HK-2 (cell line): ENCODE measurements at regions not wholly inside any gene's neighbourhood (a gene's known extent, or its start where the extent isn't known, plus 50 kb on each side); places are given as distances from the start of the nearest gene placed in this dataset.
A peak's percentile ranks its signal among the peaks of the same experiment; 100 is the strongest.
"Not testable (repeated sequence)": the region's sequence is repeated elsewhere in the genome, so short reads cannot be mapped to it uniquely, and the experiment has no call there.

Source experiments
- DNase-seq: peaks from one replicate; pipeline ENCODE4 v3.0.0-alpha.2; 2018; ENCODE audit not compliant: unreplicated experiment

DNA sequence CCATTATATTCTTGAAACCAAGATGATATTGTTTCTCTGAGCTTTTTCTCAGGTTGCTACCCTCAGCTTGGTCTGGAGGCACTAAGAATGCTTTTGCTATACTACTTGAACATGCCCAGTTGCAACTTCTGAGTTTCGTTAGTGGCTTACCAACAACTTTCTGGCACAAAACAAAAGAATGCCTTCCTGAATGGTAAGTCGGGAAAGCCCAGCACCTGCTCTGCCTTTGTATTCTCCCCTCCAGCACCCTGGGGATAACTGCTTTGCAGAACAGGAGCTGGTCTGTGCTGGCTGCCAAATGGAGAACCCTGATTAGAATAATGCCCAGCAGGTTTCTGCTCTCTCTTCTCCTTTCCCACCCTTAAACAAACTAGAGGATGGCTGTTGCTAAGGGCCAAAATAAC is 149.3 kb downstream of the TGFB2 start:
- no peak for DNase-seq

DNA sequence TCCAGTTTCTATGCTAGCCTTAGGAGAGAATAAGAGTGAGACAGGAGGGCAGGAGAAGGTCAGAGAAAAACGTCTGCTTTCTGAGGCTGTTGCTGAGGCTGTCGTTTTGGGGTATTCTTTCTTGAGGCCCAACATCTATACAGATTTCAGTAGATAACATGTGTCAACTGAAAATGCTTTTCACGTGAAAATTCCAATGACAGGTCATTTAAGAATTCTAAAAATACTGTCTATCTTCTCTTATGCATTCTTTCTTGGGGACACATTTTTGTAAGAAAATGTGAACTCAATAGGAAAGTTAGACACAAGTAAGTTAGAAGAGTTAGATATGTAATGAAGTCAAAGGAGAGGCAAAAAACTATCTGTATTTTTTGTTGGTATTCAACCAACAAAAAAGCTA is 150.8 kb downstream of the TGFB2 start:
- DNase-seq = no peak

DNA sequence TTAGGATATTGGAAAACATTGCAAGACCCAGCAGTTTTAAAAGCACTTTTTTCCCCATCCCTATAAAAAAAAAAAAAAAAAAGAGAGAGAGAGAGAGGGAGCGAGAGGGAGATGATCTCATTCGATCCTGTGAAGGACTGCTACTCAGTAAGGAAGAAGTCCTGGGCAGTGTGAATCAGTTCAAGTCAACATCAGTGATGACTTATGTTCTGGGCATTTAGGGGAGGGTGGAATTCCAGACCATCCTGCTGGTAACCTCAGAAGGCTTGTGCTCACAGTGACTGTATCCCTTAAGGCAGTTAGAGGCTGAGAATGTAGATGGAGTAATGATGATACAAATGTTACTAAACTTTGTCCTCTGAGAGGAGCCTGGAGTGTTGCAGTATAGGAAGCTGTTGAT is 151.4 kb downstream of the TGFB2 start:
- DNase-seq = peak; percentile 77

DNA sequence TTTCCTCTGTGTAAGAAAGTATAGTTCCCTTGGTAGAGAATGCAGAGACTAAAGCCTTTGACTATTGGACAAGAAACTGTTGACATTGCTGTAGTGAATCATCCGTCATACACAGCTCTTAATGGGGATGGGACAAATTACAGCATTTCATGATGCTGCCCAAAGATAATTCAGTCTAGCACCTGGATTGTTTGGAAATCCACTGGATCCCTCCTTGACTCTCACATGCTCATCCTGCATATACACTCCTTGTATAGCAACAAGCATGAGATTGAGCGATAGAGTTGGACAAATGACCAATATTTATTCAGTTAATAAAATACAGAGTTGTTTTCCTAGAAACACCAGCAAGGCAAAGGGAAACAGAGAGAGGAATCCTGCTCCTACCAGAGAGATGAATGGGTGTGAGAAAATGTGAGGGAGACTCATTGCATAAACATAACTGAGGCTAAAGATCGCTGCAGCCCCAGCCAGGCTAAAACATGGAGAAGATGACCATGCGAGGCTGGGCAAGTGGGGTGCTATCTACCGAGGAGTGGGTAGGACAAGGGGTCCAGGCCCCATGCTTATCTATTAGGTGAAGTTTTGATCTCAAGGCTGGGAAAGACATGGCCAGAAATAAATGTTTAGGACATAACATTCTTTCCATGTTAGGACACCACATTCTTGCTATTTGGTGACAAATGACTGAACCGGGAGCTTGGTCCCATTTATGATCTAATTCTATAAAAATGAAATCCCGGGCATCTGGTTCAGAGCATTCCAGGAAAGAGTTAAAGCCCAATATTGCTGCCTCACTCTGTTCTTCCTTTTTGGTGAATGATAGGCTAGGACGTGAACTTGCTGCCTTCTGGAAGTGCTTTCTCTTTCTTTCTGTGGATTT is 153.2 kb downstream of the TGFB2 start:
- peak; percentile 58 for DNase-seq

DNA sequence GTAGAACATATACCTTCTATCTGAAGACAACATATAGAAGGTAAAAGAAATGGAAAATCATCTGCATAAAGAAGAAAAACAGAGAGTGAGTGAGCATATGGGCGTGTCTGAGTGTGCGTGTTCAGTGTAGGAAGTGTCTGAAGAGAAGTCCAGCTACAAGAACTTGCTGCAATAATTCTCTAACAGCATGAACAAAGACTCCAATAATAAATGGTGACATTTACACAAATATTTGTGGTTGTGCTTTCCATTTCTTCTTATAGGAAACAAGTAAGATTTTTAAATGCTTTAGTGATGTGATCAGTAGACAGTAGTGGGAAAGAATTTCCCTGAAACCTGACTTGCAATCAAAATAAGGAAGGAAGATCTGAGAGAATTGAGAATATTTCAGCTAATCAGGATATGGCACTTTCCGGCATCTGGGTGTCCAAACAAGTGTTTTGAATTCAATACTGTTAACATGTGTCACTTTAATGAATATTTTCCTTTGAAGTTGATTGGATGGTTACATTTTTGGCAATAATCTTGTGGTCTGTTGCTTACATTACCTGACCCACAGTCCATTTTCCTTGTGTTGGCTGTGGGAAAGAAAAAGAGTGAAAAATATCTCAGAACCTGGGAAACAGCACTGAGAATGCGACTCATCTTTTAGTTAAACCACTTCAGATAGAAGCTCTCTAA is 154.0 kb downstream of the TGFB2 start:
- no peak for DNase-seq

DNA sequence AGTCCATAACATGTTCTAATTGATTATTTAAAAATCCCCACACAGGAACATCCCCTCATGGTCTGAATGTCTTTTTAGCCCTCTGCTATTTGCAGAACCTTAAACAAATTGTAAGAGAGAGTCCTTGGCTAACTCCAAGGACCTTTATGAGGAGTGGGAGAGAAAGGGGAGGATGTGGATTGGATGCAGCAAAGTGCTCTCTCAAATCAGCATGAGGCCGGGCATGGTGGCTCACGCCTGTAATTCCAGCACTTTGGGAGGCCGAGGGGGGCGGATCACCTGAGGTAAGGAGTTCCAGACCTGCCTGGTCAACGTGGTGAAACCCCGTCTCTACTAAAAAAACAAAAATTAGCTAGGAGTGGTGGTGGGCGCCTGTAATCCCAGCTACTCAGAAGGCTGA is 154.8 kb downstream of the TGFB2 start:
- no peak for DNase-seq

DNA sequence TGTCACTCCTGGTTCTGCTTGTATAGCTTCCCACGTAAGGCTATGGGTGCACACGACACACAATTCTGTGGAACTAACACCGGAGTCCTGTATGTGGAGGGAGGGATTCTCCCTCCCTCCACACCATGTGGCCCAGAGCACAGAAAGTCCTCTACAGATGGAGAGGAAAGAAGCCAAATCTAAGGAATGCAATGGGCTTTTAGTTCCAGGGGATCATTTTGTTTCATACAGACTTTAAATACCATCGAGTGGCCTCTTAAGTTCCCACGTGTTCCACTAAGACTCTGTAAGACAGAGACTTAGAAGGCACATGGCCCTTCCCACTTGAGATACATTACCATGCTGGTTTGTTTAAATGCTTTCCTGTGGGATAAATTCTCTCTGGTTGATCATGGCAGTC is 156.0 kb downstream of the TGFB2 start:
- DNase-seq = no peak

DNA sequence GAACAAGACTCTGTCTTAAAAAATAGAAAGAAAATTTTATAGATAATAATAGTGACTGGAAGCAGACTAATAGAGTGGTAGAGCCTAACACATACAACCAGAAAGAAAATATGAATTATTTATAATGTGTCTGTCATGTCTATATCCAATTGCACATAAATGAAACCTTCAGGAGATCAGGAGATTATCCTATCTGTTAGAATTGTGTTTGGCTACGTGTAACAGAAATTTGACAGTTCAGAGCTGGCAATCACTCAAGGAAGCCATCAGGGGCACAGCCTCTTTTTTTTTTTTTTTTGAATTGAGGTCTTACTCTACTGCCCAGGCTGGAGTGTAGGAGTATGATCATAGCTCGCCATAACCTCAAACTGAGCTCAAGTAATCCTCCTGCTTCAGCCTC is 157.2 kb downstream of the TGFB2 start:
- DNase-seq = no peak

DNA sequence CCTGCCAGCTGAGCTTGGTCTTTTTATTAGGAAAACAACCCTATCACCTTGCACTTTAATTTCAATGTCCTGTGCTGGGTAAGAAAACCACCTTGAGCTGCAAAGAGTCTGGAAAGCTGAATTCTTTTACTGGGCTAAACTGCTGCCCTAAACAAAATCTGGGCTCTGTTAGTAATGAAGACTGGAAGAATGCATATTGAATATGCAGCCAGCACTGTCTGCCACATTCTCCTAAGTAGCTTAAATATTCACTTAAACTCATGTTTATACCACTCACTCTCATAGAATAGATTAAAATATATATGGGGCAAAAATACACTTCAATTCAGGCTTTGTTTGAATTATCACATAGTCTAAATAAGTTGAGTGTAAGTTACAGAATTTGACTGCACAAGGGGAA is 158.0 kb downstream of the TGFB2 start:
- DNase-seq = no peak

DNA sequence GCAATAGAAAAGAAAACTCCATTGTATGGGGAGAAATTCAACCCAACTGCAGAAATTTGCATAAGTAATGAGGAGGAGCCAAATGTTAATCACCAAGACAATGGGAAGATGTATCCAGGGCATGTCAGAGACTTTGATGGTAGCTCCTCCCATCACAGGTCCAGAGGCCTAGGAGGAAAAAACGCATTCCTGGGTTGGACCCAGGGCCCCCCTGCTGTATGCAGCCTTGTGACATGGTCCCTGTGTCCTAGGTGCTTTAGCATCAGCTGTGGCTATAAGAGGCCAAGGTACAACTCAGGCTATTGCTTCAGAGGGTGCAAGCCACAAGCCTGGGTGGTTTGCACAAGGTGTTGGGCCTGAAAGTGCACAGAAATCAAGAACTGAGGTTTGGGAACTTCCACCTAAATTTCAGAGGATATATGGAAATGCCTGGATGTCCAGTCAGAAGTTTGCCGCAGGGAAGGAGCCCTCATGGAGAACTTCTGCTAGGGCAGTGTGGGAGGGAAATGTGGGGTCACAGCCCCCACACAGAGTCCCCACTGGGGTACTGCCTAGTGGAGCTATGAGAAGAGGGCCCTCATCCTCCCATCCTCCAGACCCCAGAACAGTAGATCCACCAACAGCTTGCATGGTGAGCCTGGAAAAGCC is 162.3 kb downstream of the TGFB2 start:
- DNase-seq = no peak

DNA sequence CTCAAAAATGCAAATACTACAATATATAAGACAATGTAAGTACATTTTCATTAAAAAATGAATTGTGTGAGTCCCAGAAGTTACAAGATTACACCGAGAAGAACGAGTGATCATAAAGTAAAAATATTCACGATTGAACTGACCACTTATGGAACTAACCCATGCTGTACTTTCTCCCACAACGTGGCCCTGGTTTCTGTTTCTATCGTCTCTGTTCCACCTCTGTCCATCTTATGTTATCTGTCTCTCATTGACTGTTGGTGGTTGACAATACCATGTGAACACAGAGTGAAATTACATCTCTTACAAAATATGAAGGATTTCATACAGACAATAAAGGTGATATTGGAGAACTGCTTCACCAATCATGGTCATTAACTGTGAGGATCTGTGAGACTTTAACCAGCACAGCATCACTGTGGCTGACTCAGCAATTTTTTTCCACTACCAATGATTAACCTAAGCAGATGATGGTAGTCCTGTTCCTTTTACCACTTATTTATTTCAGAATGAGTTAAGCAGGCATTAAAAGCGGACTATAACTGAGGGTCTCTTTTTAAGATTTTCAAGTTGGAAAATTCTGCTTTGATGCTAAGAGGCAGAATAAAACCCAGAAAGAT is 165.1 kb downstream of the TGFB2 start:
- DNase-seq = no peak

DNA sequence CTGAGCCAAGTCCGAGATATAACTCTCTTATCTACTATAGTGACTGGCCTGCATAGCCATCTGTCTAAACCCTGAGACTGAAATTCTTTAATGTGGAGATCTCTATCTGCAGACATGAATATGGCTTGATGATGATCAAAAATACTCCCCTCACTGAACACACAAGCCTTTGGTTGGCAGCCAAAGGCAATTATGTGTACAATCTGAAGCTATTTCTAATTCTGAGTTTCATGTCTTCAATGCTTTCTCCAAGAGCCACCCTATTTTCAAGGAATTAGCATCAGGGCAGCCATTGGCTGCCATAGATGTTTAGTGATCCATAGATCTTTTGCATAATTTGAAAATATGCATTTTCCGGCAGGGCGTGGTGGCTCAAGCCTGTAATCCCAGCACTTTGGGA is 168.2 kb downstream of the TGFB2 start:
- no peak for DNase-seq

DNA sequence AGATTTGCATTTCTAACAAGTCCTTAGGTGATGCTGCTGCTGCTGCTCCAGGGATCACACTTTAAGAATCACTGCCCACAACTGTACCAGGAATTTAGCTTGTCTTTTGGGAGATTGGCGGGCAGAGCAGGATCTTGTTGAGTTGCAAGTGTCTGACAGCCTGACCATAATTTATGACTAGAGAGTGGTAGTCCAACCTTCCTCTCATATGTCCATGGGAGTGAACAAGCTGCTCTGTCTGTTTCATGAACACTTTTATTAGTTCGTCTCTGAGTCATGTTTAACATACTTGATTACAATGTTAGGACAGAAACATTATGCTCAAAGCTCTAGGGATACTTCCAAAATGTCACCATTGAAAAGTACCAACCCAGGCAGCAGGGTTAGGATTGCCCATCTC is 169.6 kb downstream of the TGFB2 start:
- no peak for DNase-seq

DNA sequence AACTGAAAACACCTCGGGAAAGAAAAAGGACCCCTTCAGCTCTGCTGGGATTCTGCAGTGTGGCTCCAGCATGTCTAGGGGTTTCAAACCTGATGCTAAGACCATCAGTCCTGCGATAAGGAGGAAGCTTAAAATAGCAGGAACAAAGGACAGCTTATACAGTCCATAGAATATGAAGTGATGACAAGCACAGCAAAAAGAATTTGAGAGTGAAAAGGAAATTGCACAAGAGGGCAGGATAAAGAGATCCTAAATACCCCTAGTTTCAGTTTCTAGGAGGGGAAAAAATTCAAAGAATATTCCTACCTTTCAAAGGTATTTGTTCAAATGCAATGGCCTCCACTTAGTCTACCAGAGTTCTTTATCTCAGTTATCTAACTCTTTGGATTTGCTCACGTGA is 171.4 kb downstream of the TGFB2 start:
- DNase-seq = no peak

DNA sequence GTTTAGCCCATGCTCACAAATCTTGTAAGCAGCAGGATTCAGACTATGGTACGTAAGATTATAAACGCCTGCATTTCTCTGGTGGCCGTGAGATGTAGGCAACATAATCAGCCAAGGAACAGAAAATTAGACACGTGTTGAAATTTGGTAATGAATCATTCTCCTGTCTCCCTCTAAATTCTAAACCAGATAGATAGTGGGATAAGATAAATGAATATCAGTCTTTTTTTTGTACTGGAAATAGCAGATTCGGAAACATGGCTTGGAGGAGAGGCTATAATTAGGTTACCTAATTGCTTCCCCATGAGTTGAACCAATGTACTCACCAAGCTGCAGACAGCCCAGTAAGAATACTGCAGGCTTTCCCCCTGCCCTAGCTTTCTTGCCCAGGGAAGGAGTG is 172.3 kb downstream of the TGFB2 start:
- DNase-seq = no peak

DNA sequence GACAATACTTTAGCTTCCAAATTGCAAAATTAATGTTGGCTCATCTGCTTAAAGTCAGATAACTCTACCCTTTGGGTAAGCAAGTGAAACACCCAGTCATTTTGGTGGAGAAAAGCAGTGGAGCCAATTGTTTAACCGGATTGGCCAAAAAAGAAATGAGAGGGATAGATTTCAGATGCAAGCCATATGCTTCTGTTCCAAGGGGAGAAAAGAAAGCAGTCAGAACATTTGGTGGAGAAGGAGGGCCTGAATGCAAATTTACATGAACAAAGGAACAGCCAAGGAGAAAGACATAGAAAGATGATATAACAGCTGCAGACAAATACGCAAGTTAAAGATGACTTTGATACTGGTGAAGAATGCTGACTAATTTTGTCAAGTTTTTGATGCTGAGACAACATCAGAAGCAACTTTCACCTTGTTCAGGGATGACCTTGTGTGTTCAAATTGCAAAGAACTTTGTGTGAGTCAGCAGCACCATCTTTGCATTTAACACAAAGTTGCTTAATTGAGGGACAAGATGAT is 173.1 kb downstream of the TGFB2 start:
- no peak for DNase-seq

DNA sequence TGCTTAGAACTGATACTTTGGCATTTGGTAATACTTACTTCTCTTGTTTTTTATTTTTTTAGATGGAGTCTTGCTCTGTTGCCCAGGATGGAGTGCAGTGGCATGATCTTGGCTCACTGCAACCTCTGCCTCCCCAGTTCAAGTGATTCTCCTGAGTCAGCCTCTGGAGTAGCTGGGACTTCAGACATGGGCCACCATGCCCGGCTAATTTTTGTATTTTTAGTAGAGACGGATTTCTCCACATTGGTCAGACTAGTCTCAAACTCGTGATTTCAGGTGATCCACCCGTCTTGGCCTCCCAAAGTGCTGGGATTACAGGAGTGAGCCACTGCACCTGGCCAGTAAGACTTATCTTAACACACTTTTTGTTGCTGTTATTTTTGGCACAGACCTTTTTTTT is 175.5 kb downstream of the TGFB2 start:
- DNase-seq = not testable (repeated sequence)

DNA sequence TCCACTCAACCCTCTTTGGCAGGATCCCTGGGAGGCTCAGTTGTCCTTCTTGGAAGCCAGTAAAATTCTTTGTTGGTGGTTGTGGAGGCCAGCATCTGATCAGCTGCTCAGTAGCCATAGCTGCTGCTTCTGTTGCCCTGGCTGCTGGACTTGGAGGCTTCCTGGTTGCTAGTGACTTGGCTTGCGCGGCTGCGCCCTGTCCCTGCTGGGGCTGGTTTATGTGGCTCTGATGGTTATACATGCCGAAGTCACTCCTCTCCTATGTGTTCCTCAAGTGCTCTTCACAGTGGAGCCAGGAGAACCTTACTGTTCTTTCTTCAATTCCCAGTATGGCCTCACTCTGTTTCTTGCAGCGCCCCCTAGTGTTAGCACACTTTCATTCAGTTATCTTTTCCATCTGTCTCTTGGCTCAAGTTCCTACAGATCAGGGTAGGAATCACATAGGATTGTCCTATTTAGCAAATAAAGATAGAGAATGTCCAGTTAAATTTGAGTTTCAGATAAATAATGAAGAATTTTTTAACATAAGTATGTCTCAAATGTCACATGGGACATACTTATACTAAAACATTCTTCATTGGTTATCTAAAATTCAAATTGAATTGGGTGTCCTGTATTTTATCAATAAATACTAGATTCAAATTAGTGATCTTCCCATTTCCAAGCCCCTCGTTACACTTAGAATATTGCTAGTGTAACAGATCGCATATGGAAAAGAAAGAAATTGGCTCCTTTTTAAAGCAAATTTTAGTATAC is 176.5 kb downstream of the TGFB2 start:
- DNase-seq = no peak

DNA sequence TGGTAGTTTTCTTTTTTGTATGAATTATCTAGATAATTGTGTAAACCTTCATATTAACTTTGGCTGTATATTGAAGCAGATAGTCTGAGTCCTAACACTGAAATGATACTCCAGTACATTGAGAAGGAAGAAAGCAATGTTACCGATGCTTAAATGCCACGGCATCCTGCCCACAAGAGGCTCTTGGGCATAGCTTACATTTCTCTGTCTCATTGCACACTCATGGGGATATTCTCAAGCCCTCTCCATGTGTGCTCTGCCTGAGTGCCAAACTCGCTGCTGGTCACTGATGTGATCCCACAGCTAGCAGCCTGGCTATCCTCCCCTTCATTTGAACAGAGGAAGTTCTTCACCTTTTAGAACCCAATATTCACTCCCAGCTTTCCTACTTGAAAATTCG is 179.4 kb downstream of the TGFB2 start:
- no peak for DNase-seq

DNA sequence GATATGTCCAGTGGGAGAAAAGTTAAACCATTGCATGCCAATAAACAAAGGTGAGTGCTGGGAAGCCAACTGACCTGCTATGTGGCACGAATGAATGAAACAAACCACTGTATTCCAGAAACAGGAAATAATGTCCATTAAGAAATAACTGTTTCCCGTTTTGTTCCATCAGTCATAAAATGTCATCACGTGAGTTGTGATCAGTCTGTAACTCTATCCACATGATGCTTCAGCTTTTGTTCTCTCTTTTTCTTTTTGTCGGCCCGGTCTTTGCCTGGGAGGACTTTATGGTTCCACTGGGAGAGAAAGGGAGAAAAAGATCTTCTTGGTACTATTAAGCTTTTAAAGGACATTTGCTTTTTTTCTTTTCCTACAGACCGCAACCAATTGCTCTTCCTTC is 179.9 kb downstream of the TGFB2 start:
- no peak for DNase-seq

DNA sequence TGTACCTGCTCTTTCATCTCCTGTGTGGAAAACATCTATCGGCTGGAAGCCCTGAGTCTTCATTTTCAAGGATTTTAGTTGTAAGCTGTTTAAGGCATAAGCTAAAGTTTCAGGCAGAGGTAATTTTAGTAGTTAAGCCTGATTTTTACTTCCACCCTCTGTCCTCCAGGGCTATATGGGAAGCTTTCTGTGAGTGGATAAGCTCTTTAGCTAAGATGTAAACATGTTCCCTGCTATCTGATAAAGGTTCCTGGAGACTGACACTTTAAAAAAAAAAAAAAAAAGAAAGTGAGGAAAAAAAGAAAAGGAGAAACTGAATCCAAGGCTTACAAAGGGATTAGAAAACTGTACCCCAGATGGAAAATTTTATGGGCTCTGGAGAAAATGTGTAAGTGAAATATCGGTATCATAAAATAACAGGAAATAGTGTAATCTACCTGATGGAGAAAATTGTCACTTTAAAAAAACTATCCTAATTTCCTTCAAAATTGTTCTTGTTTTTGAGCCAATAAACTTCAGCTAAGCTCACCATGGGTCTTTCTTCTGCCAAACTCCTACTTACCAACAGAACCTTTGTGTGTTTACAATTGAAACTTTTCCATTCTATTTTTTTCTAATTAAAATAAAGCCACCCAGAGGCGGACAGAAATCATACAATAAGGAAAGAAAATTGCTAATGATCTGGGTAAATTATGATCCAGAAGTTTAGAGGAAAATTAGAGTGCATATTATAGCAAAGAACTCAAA is 180.5 kb downstream of the TGFB2 start:
- DNase-seq = no peak
